GM21390 (cell line): ENCODE measurements at regions not wholly inside any gene's neighbourhood (a gene's known extent, or its start where the extent isn't known, plus 50 kb on each side); places are given as distances from the start of the nearest gene placed in this dataset.

Experiments
- ATAC-seq: cut with Tn5 transposase; IDR thresholded peaks from one replicate; pipeline ENCODE4 v1.9.1; 2021; ENCODE audit not compliant: unreplicated experiment

GRCh38 chr5:35367526-35367925 is 137.2 kb upstream of the PRLR start:
- ATAC-seq: no peak

- ATAC-seq: no peak
Measured at GRCh38 chr5:35365758-35366157, 135.5 kb upstream of the PRLR start.

- ATAC-seq: no peak
Measured at GRCh38 chr5:35364350-35364749, 134.1 kb upstream of the PRLR start.

GRCh38 chr5:35363387-35363965 is 133.2 kb upstream of the PRLR start:
- no peak for ATAC-seq

GRCh38 chr5:35362772-35363171 is 132.5 kb upstream of the PRLR start:
- ATAC-seq: no peak

GRCh38 chr5:35360671-35361070 is 130.4 kb upstream of the PRLR start:
- ATAC-seq: no peak

GRCh38 chr5:35359859-35360258 is 129.6 kb upstream of the PRLR start:
- ATAC-seq: no peak

GRCh38 chr5:35357973-35358372 is 127.7 kb upstream of the PRLR start:
- no peak for ATAC-seq

GRCh38 chr5:35356725-35357124 is 126.4 kb upstream of the PRLR start:
- ATAC-seq: no peak

- ATAC-seq: no peak
Measured at GRCh38 chr5:35354751-35355150, 124.5 kb upstream of the PRLR start.

GRCh38 chr5:35345222-35345621 is 114.9 kb upstream of the PRLR start:
- ATAC-seq: no peak

- no peak for ATAC-seq
Measured at GRCh38 chr5:35342664-35343063, 112.4 kb upstream of the PRLR start.

GRCh38 chr5:35341189-35341588 is 110.9 kb upstream of the PRLR start:
- ATAC-seq: no peak

GRCh38 chr5:35339616-35340100 is 109.4 kb upstream of the PRLR start:
- ATAC-seq: no peak

- no peak for ATAC-seq
Measured at GRCh38 chr5:35339006-35339405, 108.7 kb upstream of the PRLR start.

GRCh38 chr5:35338157-35338453 is 107.8 kb upstream of the PRLR start:
- ATAC-seq: no peak

GRCh38 chr5:35337340-35338156 is 107.3 kb upstream of the PRLR start:
- no peak for ATAC-seq

- no peak for ATAC-seq
Measured at GRCh38 chr5:35336230-35336629, 105.9 kb upstream of the PRLR start.

- no peak for ATAC-seq
Measured at GRCh38 chr5:35335752-35336151, 105.5 kb upstream of the PRLR start.

GRCh38 chr5:35333366-35333765 is 103.1 kb upstream of the PRLR start:
- no peak for ATAC-seq

GRCh38 chr5:35331956-35332950 is 102.0 kb upstream of the PRLR start:
- ATAC-seq: no peak

GRCh38 chr5:35325836-35326235 is 95.5 kb upstream of the PRLR start:
- ATAC-seq: no peak
